Fibroblast of skin of back (primary cell): ENCODE measurements at regions not wholly inside any gene's neighbourhood (a gene's known extent, or its start where the extent isn't known, plus 50 kb on each side); places are given as distances from the start of the nearest gene placed in this dataset.
A peak's percentile ranks its signal among the peaks of the same experiment; 100 is the strongest.
"Not testable (repeated sequence)": the region's sequence is repeated elsewhere in the genome, so short reads cannot be mapped to it uniquely, and the experiment has no call there.

Experiments
- DNase-seq: peaks from one replicate; pipeline ENCODE4 v3.0.0-alpha.2; 2013

GRCh38 chr19:14328406-14328805, 52.8 kb upstream of the ADGRE5 start:
- no peak for DNase-seq

- not testable (repeated sequence) for DNase-seq
Measured at GRCh38 chr19:14327061-14327460, 54.2 kb upstream of the ADGRE5 start.

GRCh38 chr19:14325863-14326262, 55.4 kb upstream of the ADGRE5 start:
- DNase-seq: peak; percentile 61

- no peak for DNase-seq
Measured at GRCh38 chr19:14325134-14325533, 56.1 kb upstream of the ADGRE5 start.

- no peak for DNase-seq
Measured at GRCh38 chr19:14322889-14323463, 58.3 kb upstream of the ADGRE5 start.

GRCh38 chr19:14320253-14320652, 61.0 kb upstream of the ADGRE5 start:
- no peak for DNase-seq

- not testable (repeated sequence) for DNase-seq
Measured at GRCh38 chr19:14319720-14320119, 61.5 kb upstream of the ADGRE5 start.

- DNase-seq: no peak
Measured at GRCh38 chr19:14318873-14319272, 62.4 kb upstream of the ADGRE5 start.

GRCh38 chr19:14317157-14317556, 64.1 kb upstream of the ADGRE5 start:
- DNase-seq: no peak

GRCh38 chr19:14315433-14315832, 65.8 kb upstream of the ADGRE5 start:
- DNase-seq: no peak

- peak; percentile 60 for DNase-seq
Measured at GRCh38 chr19:14310055-14310454, 71.2 kb upstream of the ADGRE5 start.

- no peak for DNase-seq
Measured at GRCh38 chr19:14305706-14306105, 75.5 kb upstream of the ADGRE5 start.

- no peak for DNase-seq
Measured at GRCh38 chr19:14301150-14301549, 80.1 kb upstream of the ADGRE5 start.

- DNase-seq: no peak
Measured at GRCh38 chr19:14300303-14300702, 80.9 kb upstream of the ADGRE5 start.

- not testable (repeated sequence) for DNase-seq
Measured at GRCh38 chr19:14299224-14299827, 81.9 kb upstream of the ADGRE5 start.

- DNase-seq: not testable (repeated sequence)
Measured at GRCh38 chr19:14297883-14298576, 83.2 kb upstream of the ADGRE5 start.

- peak; percentile 25 for DNase-seq
Measured at GRCh38 chr19:14294974-14295373, 86.3 kb upstream of the ADGRE5 start.

- not testable (repeated sequence) for DNase-seq
Measured at GRCh38 chr19:14293816-14294170, 87.5 kb upstream of the ADGRE5 start.

- not testable (repeated sequence) for DNase-seq
Measured at GRCh38 chr19:14293101-14293815, 87.3 kb upstream of the ADGRL1 start.

- DNase-seq: not testable (repeated sequence)
Measured at GRCh38 chr19:14289810-14290209, 83.8 kb upstream of the ADGRL1 start.

GRCh38 chr19:14287837-14288236, 81.9 kb upstream of the ADGRL1 start:
- not testable (repeated sequence) for DNase-seq

GRCh38 chr19:14286594-14286993, 80.6 kb upstream of the ADGRL1 start:
- DNase-seq: peak; percentile 28

GRCh38 chr19:14285726-14286125, 79.8 kb upstream of the ADGRL1 start:
- DNase-seq: not testable (repeated sequence)
